HepG2 (cell line): ENCODE measurements at regions not wholly inside any gene's neighbourhood (a gene's known extent, or its start where the extent isn't known, plus 50 kb on each side); places are given as distances from the start of the nearest gene placed in this dataset.

Experiments used
- ATAC-seq: fragments of 200-7000 bp; cut with Tn5 transposase; 3 replicates; pipeline ENCODE4 v1.9.1; 2020; ENCODE audit warnings: mild to moderate bottlenecking, moderate library complexity
- BruUV-seq: library from RNA; stranded (reverse); fragments of 400-500 nt; replicated peaks from 2 replicates; lab custom pipeline; 2021; lab: Mats Ljungman, UMichigan
- CTCF ChIA-PET: fragments of 300-600 bp; formaldehyde crosslinking; extraction: SDS; loops from one replicate; lab custom pipeline; 2021; ENCODE audit warnings: low total read pairs, inconsistent platforms, low intra/inter-chr PET ratio; lab: Yijun Ruan, JAX
- POLR2A ChIA-PET: fragments of 350-600 bp; sonication (Branson Sonifier 250); formaldehyde crosslinking; loops from one replicate; lab custom pipeline; 2020; ENCODE audit warnings: antibody characterized with exemption, inconsistent platforms; lab: Yijun Ruan, JAX
- DNase-seq: peaks from one replicate; pipeline ENCODE4 v3.0.0-alpha.2; 2015; ENCODE audit warnings: low spot score
- FAIRE-seq: peaks from 3 replicates; lab custom pipeline; 2011; peaks lifted over from hg19 to GRCh38; lab: Jason Lieb, UNC
- H2AFZ ChIP-seq: one replicate; pipeline ENCODE4 v1.6.1; 2011; ENCODE audit warnings: low read length, inconsistent platforms
- H3K27ac ChIP-seq: fragments of 300-600 bp; 3 replicates; pipeline ENCODE4 v1.8.0; 2011; ENCODE audit warnings: mixed run types, mild to moderate bottlenecking, mixed read lengths, low read length, inconsistent platforms; ENCODE audit not compliant: insufficient read depth; ENCODE audit errors: extremely low read length
- H3K27me3 ChIP-seq, 2 experiments: fragments of 200-600 bp in 1 of 2; 2 replicates in 1 of 2; 3 replicates in 1 of 2; pipeline versions ENCODE4 v1.6.0 to v1.8.0; 2011; ENCODE audit warnings: low read length in 2 of 2, mild to moderate bottlenecking in 2 of 2, moderate library complexity in 2 of 2, inconsistent platforms in 1 of 2; ENCODE audit not compliant: insufficient read depth in 2 of 2, control insufficient read depth in 1 of 2
- H3K36me3 ChIP-seq, 2 experiments: fragments of 200-600 bp in 1 of 2; replicated peaks in 1 of 2; 2 replicates in 1 of 2; 3 replicates in 1 of 2; pipeline versions ENCODE4 v1.5.1 to v1.8.0; 2011; ENCODE audit warnings: low read length in 2 of 2, inconsistent platforms in 1 of 2; ENCODE audit not compliant: insufficient read depth in 2 of 2, control insufficient read depth in 1 of 2
- H3K4me1 ChIP-seq: 2 replicates; pipeline ENCODE4 v1.5.1; 2012; ENCODE audit warnings: low read length, inconsistent platforms; ENCODE audit not compliant: insufficient read depth
- H3K4me2 ChIP-seq: 2 replicates; pipeline ENCODE4 v1.6.0; 2011; ENCODE audit warnings: low read depth, low read length, inconsistent platforms
- H3K4me3 ChIP-seq, 3 experiments: fragments of 200-600 bp in 1 of 3; sonication (generic), shearing (Covaris generic) in 1 of 3; replicated peaks in 1 of 3; 2 replicates each; pipeline ENCODE4 v1.5.1; 2011 to 2016; ENCODE audit warnings: low read length in 3 of 3, inconsistent platforms in 2 of 3, low read depth in 2 of 3, mild to moderate bottlenecking in 2 of 3, control low read depth in 1 of 3, mixed read lengths in 1 of 3; ENCODE audit not compliant: insufficient read depth in 1 of 3
- H3K79me2 ChIP-seq: one replicate; pipeline ENCODE4 v1.6.1; 2011; ENCODE audit warnings: low read length, inconsistent platforms; ENCODE audit not compliant: insufficient read depth
- H3K9ac ChIP-seq: 2 replicates; pipeline ENCODE4 v1.6.0; 2011; ENCODE audit warnings: mild to moderate bottlenecking, low read depth, low read length, inconsistent platforms; ENCODE audit not compliant: insufficient read depth
- H3K9me3 ChIP-seq: 2 replicates; pipeline ENCODE4 v1.5.1; 2012; ENCODE audit warnings: mild to moderate bottlenecking, low read length
- H4K20me1 ChIP-seq: 2 replicates; pipeline ENCODE4 v1.6.0; 2011; ENCODE audit warnings: inconsistent platforms, mild to moderate bottlenecking, low read length, moderate library complexity; ENCODE audit not compliant: insufficient read depth
- ATF7 ChIP-seq, 2 experiments: fragments of 450-650 bp in 1 of 2; sonication (generic) in 1 of 2; formaldehyde crosslinking in 1 of 2; IDR thresholded peaks; 2 replicates each; pipeline versions ENCODE4 v1.4.0 to v1.6.1; 2016 to 2020; ENCODE audit warnings: antibody characterized with exemption in 1 of 2, mild to moderate bottlenecking in 1 of 2, missing genetic modification reagents in 1 of 2
- CC2D1A ChIP-seq: sonication (generic); formaldehyde crosslinking; IDR thresholded peaks from 2 replicates; pipeline ENCODE4 v1.8.1; 2023; ENCODE audit warnings: mild to moderate bottlenecking, missing genetic modification reagents
- GATAD2A ChIP-seq: IDR thresholded peaks from 2 replicates; pipeline ENCODE4 v1.6.1; 2016
- GMEB2 ChIP-seq: IDR thresholded peaks from 2 replicates; pipeline ENCODE4 v1.6.1; 2016; ENCODE audit warnings: missing biosample characterization, missing genetic modification reagents, low read depth
- HDAC2 ChIP-seq: sonication (generic); formaldehyde crosslinking; IDR thresholded peaks from 2 replicates; pipeline ENCODE4 v1.4.0; 2020; ENCODE audit warnings: missing genetic modification reagents
- PTBP1 ChIP-seq: fragments of 200-400 bp; formaldehyde crosslinking; IDR thresholded peaks from 2 replicates; pipeline ENCODE4 v1.6.1; 2018; ENCODE audit warnings: low read length, low read depth; ENCODE audit not compliant: poor library complexity, severe bottlenecking
- RBAK ChIP-seq: sonication (generic); formaldehyde crosslinking; IDR thresholded peaks from 2 replicates; pipeline ENCODE4 v1.5.1; 2020; ENCODE audit warnings: mild to moderate bottlenecking, missing genetic modification reagents
- RFX3 ChIP-seq: IDR thresholded peaks from 2 replicates; pipeline ENCODE4 v1.6.1; 2016; ENCODE audit warnings: missing biosample characterization, missing genetic modification reagents
- SKIL ChIP-seq: sonication (generic); formaldehyde crosslinking; IDR thresholded peaks from 2 replicates; pipeline ENCODE4 v1.8.0; 2022; ENCODE audit warnings: missing genetic modification reagents, mild to moderate bottlenecking, moderate library complexity, borderline replicate concordance
- ZBTB3 ChIP-seq: sonication (generic); formaldehyde crosslinking; IDR thresholded peaks from 2 replicates; pipeline ENCODE4 v1.4.0; 2020; ENCODE audit warnings: low read depth, mild to moderate bottlenecking, moderate library complexity, missing genetic modification reagents, borderline replicate concordance
- ZNF224 ChIP-seq: sonication (generic); formaldehyde crosslinking; IDR thresholded peaks from 2 replicates; pipeline ENCODE4 v1.5.0; 2020; ENCODE audit warnings: mild to moderate bottlenecking, missing genetic modification reagents
- ZNF235 ChIP-seq: sonication (generic); formaldehyde crosslinking; IDR thresholded peaks from 2 replicates; pipeline ENCODE4 v1.8.1; 2023; ENCODE audit warnings: mild to moderate bottlenecking, missing genetic modification reagents, borderline replicate concordance
- ZSCAN30 ChIP-seq: sonication (generic); formaldehyde crosslinking; IDR thresholded peaks from 2 replicates; pipeline ENCODE4 v1.5.0; 2020; ENCODE audit warnings: mild to moderate bottlenecking, missing genetic modification reagents
- ZXDC ChIP-seq: sonication (generic); formaldehyde crosslinking; IDR thresholded peaks from 2 replicates; pipeline ENCODE4 v1.5.0; 2020; ENCODE audit warnings: mild to moderate bottlenecking, missing genetic modification reagents
- WGBS: methylation state at CpG from one replicate; pipeline ENCODE4 v1.1.6; 2017; ENCODE audit warnings: low lambda C conversion rate; 5-methylcytosine and 5-hydroxymethylcytosine counted together
- in situ Hi-C: cut with HindIII; loops from 2 replicates; pipeline ENCODE4 v1.10.0; 2017; ENCODE audit warnings: low pct_unique_long_range_greater_than_20kb; ENCODE audit not compliant: extremely low pct_ligation_motif_present
- intact Hi-C: fragments of 100-400 bp; cut with micrococcal nuclease; formaldehyde crosslinking; loops from one replicate; pipeline ENCODE4 v1.10.0; 2022; ENCODE audit not compliant: unreplicated experiment

GRCh38 chr12:127400221-127400620 lies 866.7 kb upstream of the TMEM132C start:
- WGBS, result 2% methylated on average over 5 of the region's 5 CpGs
- no TSS peak for BruUV-seq
- Histone ChIP-seq H4K20me1 (no peaks in the 10 kb centered on the region), H3K4me3 (no peak overlapping the region), H3K9ac (no peak overlapping the region), H3K4me1 (no peaks in the 10 kb centered on the region), H3K27ac (no peak overlapping the region), H3K4me2 (no peak overlapping the region), H3K27me3 (no peaks in the 10 kb centered on the region), H3K36me3 (no peaks in the 10 kb centered on the region), H3K79me2 (no peaks in the 10 kb centered on the region), H2AFZ (no peak overlapping the region), H3K9me3 (no peaks in the 10 kb centered on the region)
- TF ChIP-seq PTBP1 (no peak), ATF7 (IDR thresholded peaks at IDR 0.05) (no peak), ATF7 (CRISPR knock-in tag; IDR thresholded peaks at IDR 0.05) (no peak), ZNF224 (no peak), HDAC2 (no peak)
- ATAC-seq (no peak), FAIRE-seq (no peak), DNase-seq (no peak)
- intact Hi-C loops (no loop called here), in situ Hi-C loops (no loop called here)
- ChIA-PET POLR2A (no interaction called here), CTCF (no interaction called here)

GRCh38 chr12:127401005-127401404 lies 866.0 kb upstream of the TMEM132C start:
- H3K4me2 ChIP-seq, result no peak overlapping the region
- FAIRE-seq, result no peak
- CTCF ChIA-PET, result no interaction called here
- no peak for TF ChIP-seq ZNF235 (CRISPR knock-in tag)
- TF ChIP-seq ZSCAN30, result no peak
- no peak for TF ChIP-seq GMEB2 (CRISPR knock-in tag)
- TF ChIP-seq ZXDC (CRISPR knock-in tag), result no peak
- no peak for TF ChIP-seq ZBTB3
- TF ChIP-seq RFX3, result no peak
- TF ChIP-seq GATAD2A (CRISPR knock-in tag), result no peak
- TF ChIP-seq RBAK (CRISPR knock-in tag), result no peak
- no peak for TF ChIP-seq CC2D1A
- TF ChIP-seq SKIL (CRISPR knock-in tag), result no peak

More at GRCh38 chr12:127401005-127401404, 866.0 kb upstream of the TMEM132C start:
- Histone ChIP-seq H3K79me2 (no peaks in the 10 kb centered on the region), H3K9ac (no peak overlapping the region), H2AFZ (no peak overlapping the region), H4K20me1 (no peaks in the 10 kb centered on the region), H3K4me3 (no peak overlapping the region), H3K4me1 (no peaks in the 10 kb centered on the region), H3K27me3 (no peaks in the 10 kb centered on the region), H3K36me3 (no peaks in the 10 kb centered on the region), H3K27ac (no peak overlapping the region), H3K9me3 (no peaks in the 10 kb centered on the region)
- 5% methylated on average over 2 of the region's 2 CpGs for WGBS
- DNase-seq (no peak), ATAC-seq (no peak)
- POLR2A ChIA-PET, result no interaction called here
- intact Hi-C loops, result no loop called here
- BruUV-seq, result no TSS peak
- in situ Hi-C loops, result no loop called here
